Vagina (tissue), 2 donors: ENCODE measurements at regions not wholly inside any gene's neighbourhood (a gene's known extent, or its start where the extent isn't known, plus 50 kb on each side); places are given as distances from the start of the nearest gene placed in this dataset.

Source experiments
- POLR2AphosphoS5 ChIP-seq, 2 donors: sonication (generic); formaldehyde crosslinking; IDR thresholded peaks; one replicate each; pipeline ENCODE4 v1.9.0; 2017; ENCODE audit warnings: antibody characterized with exemption in 2 of 2, mild to moderate bottlenecking in 2 of 2, low read depth in 1 of 2; ENCODE audit not compliant: insufficient read depth in 1 of 2
- TF ChIP-seq, protein P1 (sequence below), 3 experiments: fragments of 450-650 bp in 2 of 3; fragments of 200-600 bp in 1 of 3; sonication (generic) in 1 of 3; IDR thresholded peaks; one replicate each; pipeline ENCODE4 v1.5.1; 2017 to 2019; ENCODE audit warnings: antibody characterized with exemption in 3 of 3, mild to moderate bottlenecking in 2 of 3, moderate library complexity in 2 of 3

DNA sequence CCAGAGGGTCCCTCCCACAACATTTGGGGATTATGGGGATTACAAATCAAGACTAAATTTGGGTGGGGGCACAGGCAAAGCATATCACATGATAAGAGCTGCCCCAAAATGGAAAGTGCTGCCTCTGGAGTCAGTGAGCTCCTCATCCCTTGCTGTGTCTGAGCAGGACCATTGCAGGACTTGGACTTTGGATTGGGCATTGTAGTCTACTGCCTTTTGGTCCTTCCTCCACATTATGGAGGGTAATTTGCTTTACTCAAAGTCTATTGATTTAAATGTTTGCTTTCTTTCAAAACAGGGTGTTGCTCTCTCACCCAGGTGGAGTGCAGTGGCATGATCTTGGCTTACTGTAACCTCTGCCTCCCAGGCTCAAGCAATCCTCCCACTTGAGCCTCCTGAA is 106.8 kb upstream of the LDAH start:
- TF ChIP-seq, protein P1, sequence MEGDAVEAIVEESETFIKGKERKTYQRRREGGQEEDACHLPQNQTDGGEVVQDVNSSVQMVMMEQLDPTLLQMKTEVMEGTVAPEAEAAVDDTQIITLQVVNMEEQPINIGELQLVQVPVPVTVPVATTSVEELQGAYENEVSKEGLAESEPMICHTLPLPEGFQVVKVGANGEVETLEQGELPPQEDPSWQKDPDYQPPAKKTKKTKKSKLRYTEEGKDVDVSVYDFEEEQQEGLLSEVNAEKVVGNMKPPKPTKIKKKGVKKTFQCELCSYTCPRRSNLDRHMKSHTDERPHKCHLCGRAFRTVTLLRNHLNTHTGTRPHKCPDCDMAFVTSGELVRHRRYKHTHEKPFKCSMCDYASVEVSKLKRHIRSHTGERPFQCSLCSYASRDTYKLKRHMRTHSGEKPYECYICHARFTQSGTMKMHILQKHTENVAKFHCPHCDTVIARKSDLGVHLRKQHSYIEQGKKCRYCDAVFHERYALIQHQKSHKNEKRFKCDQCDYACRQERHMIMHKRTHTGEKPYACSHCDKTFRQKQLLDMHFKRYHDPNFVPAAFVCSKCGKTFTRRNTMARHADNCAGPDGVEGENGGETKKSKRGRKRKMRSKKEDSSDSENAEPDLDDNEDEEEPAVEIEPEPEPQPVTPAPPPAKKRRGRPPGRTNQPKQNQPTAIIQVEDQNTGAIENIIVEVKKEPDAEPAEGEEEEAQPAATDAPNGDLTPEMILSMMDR (IDR thresholded peaks at IDR 0.05), result no peak
- no peak for TF ChIP-seq POLR2AphosphoS5 (IDR thresholded peaks at IDR 0.05; ENCODE audit: insufficient read depth in 1 of 2, low read depth in 1 of 2)
